ENCODE measurements at regions not wholly inside any gene's neighbourhood (a gene's known extent, or its start where the extent isn't known, plus 50 kb on each side); places are given as distances from the start of the nearest gene placed in this dataset.

- TF ChIP-seq, protein P1, sequence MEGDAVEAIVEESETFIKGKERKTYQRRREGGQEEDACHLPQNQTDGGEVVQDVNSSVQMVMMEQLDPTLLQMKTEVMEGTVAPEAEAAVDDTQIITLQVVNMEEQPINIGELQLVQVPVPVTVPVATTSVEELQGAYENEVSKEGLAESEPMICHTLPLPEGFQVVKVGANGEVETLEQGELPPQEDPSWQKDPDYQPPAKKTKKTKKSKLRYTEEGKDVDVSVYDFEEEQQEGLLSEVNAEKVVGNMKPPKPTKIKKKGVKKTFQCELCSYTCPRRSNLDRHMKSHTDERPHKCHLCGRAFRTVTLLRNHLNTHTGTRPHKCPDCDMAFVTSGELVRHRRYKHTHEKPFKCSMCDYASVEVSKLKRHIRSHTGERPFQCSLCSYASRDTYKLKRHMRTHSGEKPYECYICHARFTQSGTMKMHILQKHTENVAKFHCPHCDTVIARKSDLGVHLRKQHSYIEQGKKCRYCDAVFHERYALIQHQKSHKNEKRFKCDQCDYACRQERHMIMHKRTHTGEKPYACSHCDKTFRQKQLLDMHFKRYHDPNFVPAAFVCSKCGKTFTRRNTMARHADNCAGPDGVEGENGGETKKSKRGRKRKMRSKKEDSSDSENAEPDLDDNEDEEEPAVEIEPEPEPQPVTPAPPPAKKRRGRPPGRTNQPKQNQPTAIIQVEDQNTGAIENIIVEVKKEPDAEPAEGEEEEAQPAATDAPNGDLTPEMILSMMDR (conservative IDR thresholded peaks at IDR 0.05; ENCODE audit: low read length), result no peak
- TF ChIP-seq EZH2phosphoT487 (IDR thresholded peaks at IDR 0.05; ENCODE audit: borderline replicate concordance), result no peak
These were observed 257.4 kb downstream of the MATN1 start for GRCh38 chr1:30466026-30466425.
